GM18505 (cell line): ENCODE measurements at regions not wholly inside any gene's neighbourhood (a gene's known extent, or its start where the extent isn't known, plus 50 kb on each side); places are given as distances from the start of the nearest gene placed in this dataset.
"Not testable (repeated sequence)": the region's sequence is repeated elsewhere in the genome, so short reads cannot be mapped to it uniquely, and the experiment has no call there.

Experiments
- ATAC-seq: cut with Tn5 transposase; IDR thresholded peaks from one replicate; pipeline ENCODE4 v1.9.1; 2021; ENCODE audit not compliant: unreplicated experiment
- POLR2A ChIP-seq: IDR thresholded peaks from 4 replicates; pipeline ENCODE4 v1.6.1; 2011; ENCODE audit warnings: borderline replicate concordance; ENCODE audit not compliant: insufficient read depth, insufficient read length; ENCODE audit errors: extremely low read depth

DNA sequence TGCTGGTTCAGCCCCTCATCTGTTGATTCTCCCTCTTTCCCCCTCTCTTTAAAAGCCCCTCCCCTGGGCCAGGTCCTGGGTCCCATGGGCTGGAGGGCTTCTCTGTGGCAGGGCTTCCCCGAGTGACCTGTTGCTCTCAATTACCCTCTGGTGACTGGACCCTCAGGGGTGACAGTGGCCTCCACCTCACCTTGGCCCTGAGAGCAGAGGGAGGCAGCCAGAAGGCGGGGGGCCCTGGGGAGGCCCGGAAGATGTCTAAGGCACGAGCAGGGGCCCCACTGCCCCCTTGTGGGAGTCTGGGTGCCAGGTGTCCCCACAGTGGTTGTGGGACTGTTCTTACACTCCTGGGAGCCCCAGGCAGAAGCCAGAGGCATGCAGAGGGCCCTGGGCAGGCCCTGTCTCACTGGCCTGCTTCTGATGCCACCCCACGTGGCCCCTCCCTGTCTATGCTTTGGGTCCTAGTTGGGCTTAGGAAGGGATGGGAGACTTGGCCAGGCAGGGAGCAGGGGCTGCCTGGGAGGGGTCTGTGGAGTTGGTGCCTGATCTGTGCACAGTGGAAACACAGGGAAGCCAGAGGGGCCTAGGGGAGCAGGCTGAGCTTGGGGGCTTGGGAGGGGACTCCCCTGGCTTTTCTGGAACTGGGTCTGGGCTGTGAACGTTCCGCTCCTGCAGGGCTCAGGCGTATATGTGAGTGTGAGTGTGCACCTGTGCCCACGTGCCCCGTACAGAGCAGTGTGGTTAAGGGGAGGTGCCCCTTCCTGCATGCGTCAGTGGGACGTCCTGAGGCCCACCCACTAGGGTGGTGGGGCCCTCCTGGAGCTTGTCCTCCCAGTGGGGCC lies 179.7 kb downstream of the TMEM121 start:
- ATAC-seq, result not testable (repeated sequence)

DNA sequence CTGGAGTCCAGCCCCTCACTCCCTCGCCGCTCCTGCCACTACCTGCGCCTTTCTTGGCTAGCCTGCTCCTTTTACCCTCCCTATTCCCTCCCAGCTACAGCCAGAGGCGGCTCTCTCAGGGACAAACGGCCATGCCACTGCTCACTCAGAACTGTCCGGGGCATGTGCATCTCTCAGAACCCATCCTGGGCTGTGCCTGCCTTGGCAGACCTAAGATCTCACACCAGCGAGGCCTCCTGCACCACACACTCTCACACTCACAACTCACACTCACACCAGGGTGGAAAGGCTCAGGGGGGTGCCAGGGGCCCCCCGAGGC lies 180.3 kb downstream of the TMEM121 start:
- ATAC-seq, result not testable (repeated sequence)

- not testable (repeated sequence) for ATAC-seq
Measured at GRCh38 chr14:105707099-105707498, 180.7 kb downstream of the TMEM121 start.

GRCh38 chr14:105707723-105708151 lies 181.4 kb downstream of the TMEM121 start:
- ATAC-seq, result not testable (repeated sequence)

DNA sequence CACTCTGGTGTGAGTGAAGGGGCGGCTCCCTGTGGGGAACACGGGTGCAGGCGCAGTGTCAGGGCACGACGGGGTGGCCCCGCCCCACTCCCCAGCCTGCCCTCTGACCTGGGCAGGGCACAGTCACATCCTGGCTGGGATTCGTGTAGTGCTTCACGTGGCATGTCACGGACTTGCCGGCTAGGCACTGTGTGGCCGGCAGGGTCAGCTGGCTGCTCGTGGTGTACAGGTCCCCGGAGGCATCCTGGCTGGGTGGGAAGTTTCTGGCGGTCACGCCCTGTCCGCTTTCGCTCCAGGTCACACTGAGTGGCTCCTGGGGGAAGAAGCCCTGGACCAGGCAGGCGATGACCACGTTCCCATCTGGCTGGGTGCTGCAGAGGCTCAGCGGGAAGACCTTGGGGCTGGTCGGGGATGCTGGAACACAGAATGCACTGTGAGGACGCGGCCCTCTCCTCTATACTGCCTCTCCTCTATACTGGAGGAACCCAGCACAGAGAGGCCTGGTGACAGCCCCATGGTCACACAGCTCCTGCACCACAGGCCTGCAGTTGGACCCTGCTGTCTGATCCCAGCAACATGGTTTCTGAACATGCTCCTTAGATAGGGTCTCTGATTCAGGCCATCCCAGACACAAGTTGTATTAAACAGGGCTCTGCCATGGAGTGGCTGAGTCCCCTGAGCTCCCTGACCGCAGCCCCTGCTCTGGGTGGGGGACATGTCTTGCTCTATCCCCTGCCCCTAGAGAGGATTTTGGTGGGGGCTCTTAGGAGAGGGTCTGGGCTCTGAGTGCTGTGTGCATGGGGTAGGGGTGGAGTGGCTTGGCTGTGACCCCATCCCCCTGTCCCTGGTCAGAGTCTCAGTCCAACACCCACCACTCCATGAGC lies 182.1 kb downstream of the TMEM121 start:
- ATAC-seq, result not testable (repeated sequence)

DNA sequence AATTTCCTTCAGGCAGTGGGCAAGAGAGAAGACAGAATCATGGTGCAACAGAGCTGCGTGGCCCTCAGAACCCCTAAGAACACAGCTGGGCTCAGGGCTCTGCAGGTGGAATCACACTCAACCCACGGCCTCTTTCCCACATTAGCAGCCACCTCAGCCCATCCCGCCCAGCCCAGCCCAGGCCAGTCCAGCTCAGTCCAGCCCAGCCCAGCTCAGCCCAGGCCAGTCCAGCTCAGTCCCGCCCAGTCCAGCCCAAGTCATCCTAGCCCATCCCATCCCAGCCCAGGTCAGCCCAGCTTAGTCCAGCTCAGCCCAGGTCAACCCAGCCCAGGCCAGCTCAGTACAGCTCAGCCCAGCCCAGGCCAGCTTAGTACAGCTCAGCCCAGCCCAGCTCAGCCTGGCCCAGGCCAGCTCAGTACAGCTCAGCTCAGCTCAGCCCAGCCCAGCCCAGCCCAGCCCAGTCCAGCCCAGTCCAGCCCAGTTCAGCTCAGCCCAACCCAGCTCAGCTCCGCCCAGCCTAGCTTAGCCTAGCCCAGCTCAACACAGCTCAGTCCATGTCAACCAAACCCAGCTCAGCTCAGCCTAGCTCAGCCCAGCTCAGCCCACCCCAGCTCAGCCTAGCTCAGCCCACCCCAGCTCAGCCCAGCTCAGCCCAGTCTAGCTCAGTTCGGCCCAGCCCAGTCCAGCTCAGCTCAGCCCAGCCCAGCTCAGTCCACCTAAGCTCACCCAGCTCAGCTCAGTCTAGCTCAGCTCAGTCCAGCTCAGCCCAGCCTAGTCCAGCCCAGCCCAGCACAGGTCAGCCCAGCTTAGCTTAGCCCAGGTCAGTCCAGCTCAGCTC lies 183.1 kb downstream of the TMEM121 start:
- TF ChIP-seq POLR2A, result no peak
- ATAC-seq, result no peak

- no peak for ATAC-seq
- TF ChIP-seq POLR2A, result no peak
Measured at GRCh38 chr14:105710119-105711043, 184.0 kb downstream of the TMEM121 start.

GRCh38 chr14:105711044-105711620 lies 184.7 kb downstream of the TMEM121 start:
- ATAC-seq, result no peak
- no peak for TF ChIP-seq POLR2A

DNA sequence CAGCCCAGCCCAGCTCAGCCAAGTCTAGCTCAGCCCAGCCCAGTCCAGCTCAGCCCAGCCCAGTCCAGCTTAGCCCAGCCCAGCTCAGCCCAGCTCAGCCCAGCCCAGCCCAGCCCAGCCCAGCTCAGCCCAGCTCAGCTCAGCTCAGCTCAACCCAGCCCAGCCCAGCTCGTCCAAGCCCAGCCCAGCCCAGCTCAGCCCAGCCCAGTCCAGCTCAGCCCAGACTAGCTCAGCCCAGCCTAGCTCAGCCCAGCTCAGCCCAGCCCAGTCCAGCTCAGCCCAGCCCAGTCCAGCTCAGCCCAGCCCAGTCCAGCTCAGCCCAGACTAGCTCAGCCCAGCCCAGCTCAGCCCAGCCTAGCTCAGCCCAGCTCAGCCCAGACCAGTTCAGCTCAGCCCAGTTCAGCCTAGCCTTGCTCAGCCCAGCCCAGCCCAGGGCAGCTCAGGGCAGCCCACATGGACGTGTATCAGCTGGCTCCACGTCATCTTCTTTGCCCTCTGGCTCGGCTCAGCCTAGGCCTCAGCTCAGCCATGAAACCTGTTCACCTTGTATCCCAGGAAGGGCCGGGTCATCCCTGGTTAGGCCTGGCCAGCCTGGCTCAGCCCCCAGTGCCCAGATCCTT lies 185.6 kb downstream of the TMEM121 start:
- no peak for TF ChIP-seq POLR2A
- ATAC-seq, result no peak

GRCh38 chr14:105712670-105713069 lies 186.3 kb downstream of the TMEM121 start:
- ATAC-seq, result not testable (repeated sequence)

DNA sequence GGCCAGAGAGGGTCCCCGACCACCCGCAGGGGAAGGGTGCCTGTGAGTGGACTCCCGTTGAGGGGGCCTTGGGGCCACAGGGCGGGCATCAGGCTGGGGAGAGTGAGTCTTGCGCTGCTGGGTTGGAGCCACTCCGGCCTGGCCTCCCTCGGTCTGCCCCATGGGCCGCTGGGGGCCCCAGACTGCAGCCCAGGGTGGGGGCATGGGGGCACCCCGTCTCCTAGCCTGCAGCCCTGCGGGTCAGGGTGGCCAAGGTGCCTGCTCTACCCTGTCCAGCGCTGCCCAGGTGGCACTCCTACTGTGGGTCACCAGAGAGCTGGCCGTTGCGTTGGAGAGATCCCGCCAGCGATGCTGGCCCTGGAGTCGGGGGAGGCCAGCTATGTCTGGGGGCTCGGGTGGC lies 186.8 kb downstream of the TMEM121 start:
- not testable (repeated sequence) for ATAC-seq

GRCh38 chr14:105713836-105714235 lies 187.5 kb downstream of the TMEM121 start:
- ATAC-seq, result not testable (repeated sequence)

- not testable (repeated sequence) for ATAC-seq
Measured at GRCh38 chr14:105718787-105719186, 192.4 kb downstream of the TMEM121 start.

GRCh38 chr14:105720106-105720505 lies 193.7 kb downstream of the TMEM121 start:
- ATAC-seq, result not testable (repeated sequence)

GRCh38 chr14:105720852-105721601 lies 194.6 kb downstream of the TMEM121 start:
- not testable (repeated sequence) for ATAC-seq

DNA sequence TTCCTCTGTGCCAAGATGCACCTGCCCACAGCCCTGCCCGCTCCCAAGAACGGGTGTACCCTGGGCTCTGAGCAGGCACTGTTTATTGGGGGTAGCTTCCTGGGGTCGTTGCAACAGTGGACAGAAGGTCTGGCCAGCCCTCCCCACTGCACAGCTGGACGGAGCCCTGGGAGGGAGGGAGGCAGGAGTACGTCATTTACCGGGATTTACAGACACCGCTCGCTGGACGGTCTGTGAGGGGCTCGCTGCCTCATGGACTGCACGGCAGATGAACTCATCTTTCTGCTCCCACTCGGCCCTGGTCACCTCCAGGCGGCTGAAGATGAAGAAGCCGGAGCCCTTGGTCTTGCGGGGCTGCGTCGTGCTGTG lies 195.2 kb downstream of the TMEM121 start:
- not testable (repeated sequence) for ATAC-seq

GRCh38 chr14:105721996-105722709 lies 195.8 kb downstream of the TMEM121 start:
- ATAC-seq, result not testable (repeated sequence)
